T47D (cell line): ENCODE measurements at regions not wholly inside any gene's neighbourhood (a gene's known extent, or its start where the extent isn't known, plus 50 kb on each side); places are given as distances from the start of the nearest gene placed in this dataset.
A peak's percentile ranks its signal among the peaks of the same experiment; 100 is the strongest.

Experiments used
- DNase-seq, 2 experiments: peaks; one replicate each; pipeline versions ENCODE4 v3.0.0 to v3.0.0-alpha.2; 2011 to 2012; ENCODE audit warnings: low read depth in 1 of 2, low spot score in 1 of 2
- JUND ChIP-seq: IDR thresholded peaks from 2 replicates; pipeline ENCODE4 v1.6.1; 2012; ENCODE audit warnings: low read depth
- in situ Hi-C: cut with HindIII; loops from 2 replicates; pipeline ENCODE4 v1.10.0; 2016; ENCODE audit warnings: low sequenced_read_pairs, low pct_unique_long_range_greater_than_20kb

- TF ChIP-seq JUND: no peak
- in situ Hi-C loops: no loop called here
- DNase-seq: no peak
Observed at GRCh38 chr21:25080661-25081060, 526.6 kb downstream of the MRPL39 start.

GRCh38 chr21:25080141-25080540, 527.1 kb downstream of the MRPL39 start:
- no peak for DNase-seq
- no peak for TF ChIP-seq JUND
- in situ Hi-C loops: no loop called here

- DNase-seq: no peak
- in situ Hi-C loops: no loop called here
Observed at GRCh38 chr21:25079053-25079452, 528.2 kb downstream of the MRPL39 start.

GRCh38 chr21:25062061-25062460, 545.2 kb downstream of the MRPL39 start:
- TF ChIP-seq JUND: no peak
- in situ Hi-C loops: no loop called here
- DNase-seq: no peak

More at GRCh38 chr21:25079053-25079452, 528.2 kb downstream of the MRPL39 start:
- no peak for TF ChIP-seq JUND

GRCh38 chr21:25054689-25055088, 552.6 kb downstream of the MRPL39 start:
- TF ChIP-seq JUND: no peak
- in situ Hi-C loops: no loop called here
- no peak for DNase-seq

GRCh38 chr21:25039461-25040380, 567.6 kb downstream of the MRPL39 start:
- in situ Hi-C loops: no loop called here
- no peak for TF ChIP-seq JUND
- peak in 1 of 2 experiments; percentile 48 for DNase-seq

- no peak for TF ChIP-seq JUND
- in situ Hi-C loops: no loop called here
- DNase-seq: no peak
Observed at GRCh38 chr21:25036775-25037174, 570.5 kb downstream of the MRPL39 start.

- TF ChIP-seq JUND: no peak
- no peak for DNase-seq
- in situ Hi-C loops: no loop called here
Observed at GRCh38 chr21:25031750-25032149, 575.5 kb downstream of the MRPL39 start.

- no peak for DNase-seq
- in situ Hi-C loops: no loop called here
- TF ChIP-seq JUND: no peak
Observed at GRCh38 chr21:25029580-25029979, 577.7 kb downstream of the MRPL39 start.

- in situ Hi-C loops: no loop called here
Observed at GRCh38 chr21:25025596-25025995, 581.7 kb downstream of the MRPL39 start.

GRCh38 chr21:25024639-25025038, 582.6 kb downstream of the MRPL39 start:
- no peak for DNase-seq
- in situ Hi-C loops: no loop called here

More at GRCh38 chr21:25025596-25025995, 581.7 kb downstream of the MRPL39 start:
- no peak for TF ChIP-seq JUND
- no peak for DNase-seq

GRCh38 chr21:25005388-25005787, 601.9 kb downstream of the MRPL39 start:
- in situ Hi-C loops: no loop called here
- no peak for DNase-seq
- TF ChIP-seq JUND: no peak

More at GRCh38 chr21:25024639-25025038, 582.6 kb downstream of the MRPL39 start:
- no peak for TF ChIP-seq JUND

- in situ Hi-C loops: no loop called here
- DNase-seq: no peak
- no peak for TF ChIP-seq JUND
Observed at GRCh38 chr21:25002676-25003075, 604.6 kb downstream of the MRPL39 start.

GRCh38 chr21:24995216-24995615, 612.1 kb downstream of the MRPL39 start:
- in situ Hi-C loops: no loop called here
- no peak for TF ChIP-seq JUND

More at GRCh38 chr21:24995216-24995615, 612.1 kb downstream of the MRPL39 start:
- DNase-seq: no peak
